Nephron (organoid): ENCODE measurements at regions not wholly inside any gene's neighbourhood (a gene's known extent, or its start where the extent isn't known, plus 50 kb on each side); places are given as distances from the start of the nearest gene placed in this dataset.

Source experiments
- H3K27ac Mint-ChIP-seq, 3 experiments: 2 replicates each; pipeline ENCODE4 v1.8.0; 2020; ENCODE audit warnings: mixed read lengths in 3 of 3, mild to moderate bottlenecking in 2 of 3, moderate library complexity in 1 of 3
- H3K27me3 Mint-ChIP-seq: 2 replicates; pipeline ENCODE4 v1.8.0; 2021; ENCODE audit warnings: low read depth, mild to moderate bottlenecking, moderate library complexity, mixed read lengths
- H3K36me3 Mint-ChIP-seq: 2 replicates; pipeline ENCODE4 v1.8.0; 2020; ENCODE audit warnings: low read depth, mixed read lengths
- H3K4me1 Mint-ChIP-seq: 2 replicates; pipeline ENCODE4 v1.8.0; 2020; ENCODE audit warnings: mixed read lengths
- H3K4me3 Mint-ChIP-seq, 3 experiments: 2 replicates each; pipeline ENCODE4 v1.8.0; 2020; ENCODE audit warnings: mild to moderate bottlenecking in 3 of 3, mixed read lengths in 3 of 3, moderate library complexity in 2 of 3
- H3K9me3 Mint-ChIP-seq: 2 replicates; pipeline ENCODE4 v1.8.0; 2020; ENCODE audit warnings: mixed read lengths
- TF ChIP-seq, protein P1 (sequence below), 3 experiments: fragments of 200-600 bp; sonication (generic); IDR thresholded peaks; one replicate each; pipeline ENCODE4 v1.5.0; 2021; ENCODE audit warnings: antibody characterized with exemption in 3 of 3; ENCODE audit not compliant: unreplicated experiment in 3 of 3

GRCh38 chr6:168929871-168930450 is 323.7 kb downstream of the THBS2 start:
- Mint-ChIP-seq H3K27ac (no peak overlapping the region), H3K4me3 (no peak overlapping the region), H3K4me1 (no peaks in the 10 kb centered on the region), H3K9me3 (peaks cover 27% of the 10 kb centered on the region), H3K36me3 (no peaks in the 10 kb centered on the region), H3K27me3 (no peaks in the 10 kb centered on the region)
- TF ChIP-seq, protein P1, sequence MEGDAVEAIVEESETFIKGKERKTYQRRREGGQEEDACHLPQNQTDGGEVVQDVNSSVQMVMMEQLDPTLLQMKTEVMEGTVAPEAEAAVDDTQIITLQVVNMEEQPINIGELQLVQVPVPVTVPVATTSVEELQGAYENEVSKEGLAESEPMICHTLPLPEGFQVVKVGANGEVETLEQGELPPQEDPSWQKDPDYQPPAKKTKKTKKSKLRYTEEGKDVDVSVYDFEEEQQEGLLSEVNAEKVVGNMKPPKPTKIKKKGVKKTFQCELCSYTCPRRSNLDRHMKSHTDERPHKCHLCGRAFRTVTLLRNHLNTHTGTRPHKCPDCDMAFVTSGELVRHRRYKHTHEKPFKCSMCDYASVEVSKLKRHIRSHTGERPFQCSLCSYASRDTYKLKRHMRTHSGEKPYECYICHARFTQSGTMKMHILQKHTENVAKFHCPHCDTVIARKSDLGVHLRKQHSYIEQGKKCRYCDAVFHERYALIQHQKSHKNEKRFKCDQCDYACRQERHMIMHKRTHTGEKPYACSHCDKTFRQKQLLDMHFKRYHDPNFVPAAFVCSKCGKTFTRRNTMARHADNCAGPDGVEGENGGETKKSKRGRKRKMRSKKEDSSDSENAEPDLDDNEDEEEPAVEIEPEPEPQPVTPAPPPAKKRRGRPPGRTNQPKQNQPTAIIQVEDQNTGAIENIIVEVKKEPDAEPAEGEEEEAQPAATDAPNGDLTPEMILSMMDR (IDR thresholded peaks at IDR 0.05; ENCODE audit: unreplicated experiment in 3 of 3), result no peak

DNA sequence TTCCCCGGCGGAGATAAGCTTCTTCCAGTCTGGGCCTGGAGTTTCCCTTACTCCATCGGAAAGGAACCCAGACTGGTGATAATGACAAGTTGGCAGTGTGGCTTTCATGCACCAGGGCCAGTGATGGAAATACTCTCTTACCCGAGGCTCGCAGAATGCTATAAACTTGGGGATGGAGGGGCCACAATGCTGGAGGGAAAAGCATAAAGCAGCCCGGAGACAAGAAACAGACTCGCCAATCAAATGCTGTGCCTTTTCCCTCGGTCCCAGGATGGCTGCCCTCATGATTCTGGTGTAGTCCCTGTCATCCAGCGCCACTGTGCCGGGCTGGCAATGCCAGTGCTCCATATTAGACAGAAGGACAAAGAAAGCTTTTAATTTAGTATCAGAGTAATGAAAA is 325.6 kb downstream of the THBS2 start:
- H3K27ac Mint-ChIP-seq, result no peak overlapping the region
- no peak overlapping the region for H3K4me3 Mint-ChIP-seq
- H3K4me1 Mint-ChIP-seq, result no peaks in the 10 kb centered on the region
- no peaks in the 10 kb centered on the region for H3K36me3 Mint-ChIP-seq
- TF ChIP-seq, protein P1 (IDR thresholded peaks at IDR 0.05; ENCODE audit: unreplicated experiment in 3 of 3), result no peak
- peaks cover 20% of the 10 kb centered on the region for H3K9me3 Mint-ChIP-seq
- H3K27me3 Mint-ChIP-seq, result no peaks in the 10 kb centered on the region

DNA sequence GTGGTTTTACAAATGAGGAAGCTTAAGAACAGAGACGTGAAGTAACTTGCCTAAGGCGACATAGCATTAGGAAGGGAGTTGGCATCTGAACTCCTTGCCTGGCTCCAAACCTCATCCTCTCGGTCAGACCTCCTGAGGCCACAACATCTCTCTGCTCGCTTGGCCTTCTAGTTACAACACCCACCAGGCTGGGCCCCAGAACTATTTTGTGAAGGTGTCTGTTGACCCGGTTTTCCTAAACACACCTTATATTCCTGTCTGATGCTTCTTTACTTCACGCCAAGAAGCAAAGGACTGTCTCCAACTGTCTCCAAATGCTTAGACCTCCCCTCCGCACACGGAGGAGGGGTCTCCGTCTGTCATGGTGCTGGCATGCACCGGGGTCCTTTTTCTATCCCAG is 326.6 kb downstream of the THBS2 start:
- TF ChIP-seq, protein P1 (IDR thresholded peaks at IDR 0.05; ENCODE audit: unreplicated experiment in 3 of 3), result no peak
- Mint-ChIP-seq H3K4me1 (no peaks in the 10 kb centered on the region), H3K27me3 (no peaks in the 10 kb centered on the region), H3K27ac (no peak overlapping the region), H3K9me3 (peaks cover 20% of the 10 kb centered on the region), H3K4me3 (no peak overlapping the region), H3K36me3 (no peaks in the 10 kb centered on the region)

GRCh38 chr6:168926306-168926705 is 327.3 kb downstream of the THBS2 start:
- TF ChIP-seq, protein P1 (IDR thresholded peaks at IDR 0.05; ENCODE audit: unreplicated experiment in 3 of 3), result no peak
- Mint-ChIP-seq H3K4me3 (no peak overlapping the region), H3K27ac (no peak overlapping the region), H3K9me3 (peaks cover 20% of the 10 kb centered on the region), H3K4me1 (no peaks in the 10 kb centered on the region), H3K36me3 (no peaks in the 10 kb centered on the region), H3K27me3 (no peaks in the 10 kb centered on the region)

DNA sequence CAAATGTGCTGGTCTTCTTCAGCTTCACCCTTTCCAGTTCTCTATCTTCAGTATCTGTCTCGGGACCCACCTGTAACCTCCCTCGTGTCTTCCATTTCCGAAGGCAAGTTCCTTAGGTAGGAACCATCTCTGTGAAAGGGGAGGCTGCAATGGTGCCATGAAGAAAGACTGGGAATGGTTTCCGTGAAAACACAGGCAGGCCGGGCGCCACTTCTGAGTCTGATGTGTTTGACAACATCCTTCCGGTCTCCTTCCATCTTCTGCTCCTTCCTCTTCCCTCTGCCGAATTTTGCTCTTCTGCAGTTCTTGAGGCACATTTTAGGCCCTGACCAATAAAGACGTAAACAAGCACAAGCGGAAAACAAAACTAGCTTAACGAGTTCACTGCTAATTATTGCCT is 328.0 kb downstream of the THBS2 start:
- TF ChIP-seq, protein P1 (IDR thresholded peaks at IDR 0.05; ENCODE audit: unreplicated experiment in 3 of 3), result no peak

GRCh38 chr6:168923171-168923570 is 330.5 kb downstream of the THBS2 start:
- TF ChIP-seq, protein P1 (IDR thresholded peaks at IDR 0.05; ENCODE audit: unreplicated experiment in 3 of 3), result no peak
- H3K4me3 Mint-ChIP-seq, result no peak overlapping the region
- peaks cover 5% of the 10 kb centered on the region for H3K4me1 Mint-ChIP-seq
- H3K27me3 Mint-ChIP-seq, result no peaks in the 10 kb centered on the region
- no peaks in the 10 kb centered on the region for H3K36me3 Mint-ChIP-seq
- no peak overlapping the region for H3K27ac Mint-ChIP-seq
- H3K9me3 Mint-ChIP-seq, result peaks cover 4% of the 10 kb centered on the region

More for the DNA sequence above, 328.0 kb downstream of the THBS2 start:
- Mint-ChIP-seq H3K27ac (no peak overlapping the region), H3K9me3 (peaks cover 17% of the 10 kb centered on the region), H3K4me3 (no peak overlapping the region), H3K36me3 (no peaks in the 10 kb centered on the region), H3K27me3 (no peaks in the 10 kb centered on the region), H3K4me1 (no peaks in the 10 kb centered on the region)
